ENCODE measurements at regions not wholly inside any gene's neighbourhood (a gene's known extent, or its start where the extent isn't known, plus 50 kb on each side); places are given as distances from the start of the nearest gene placed in this dataset.

DNA sequence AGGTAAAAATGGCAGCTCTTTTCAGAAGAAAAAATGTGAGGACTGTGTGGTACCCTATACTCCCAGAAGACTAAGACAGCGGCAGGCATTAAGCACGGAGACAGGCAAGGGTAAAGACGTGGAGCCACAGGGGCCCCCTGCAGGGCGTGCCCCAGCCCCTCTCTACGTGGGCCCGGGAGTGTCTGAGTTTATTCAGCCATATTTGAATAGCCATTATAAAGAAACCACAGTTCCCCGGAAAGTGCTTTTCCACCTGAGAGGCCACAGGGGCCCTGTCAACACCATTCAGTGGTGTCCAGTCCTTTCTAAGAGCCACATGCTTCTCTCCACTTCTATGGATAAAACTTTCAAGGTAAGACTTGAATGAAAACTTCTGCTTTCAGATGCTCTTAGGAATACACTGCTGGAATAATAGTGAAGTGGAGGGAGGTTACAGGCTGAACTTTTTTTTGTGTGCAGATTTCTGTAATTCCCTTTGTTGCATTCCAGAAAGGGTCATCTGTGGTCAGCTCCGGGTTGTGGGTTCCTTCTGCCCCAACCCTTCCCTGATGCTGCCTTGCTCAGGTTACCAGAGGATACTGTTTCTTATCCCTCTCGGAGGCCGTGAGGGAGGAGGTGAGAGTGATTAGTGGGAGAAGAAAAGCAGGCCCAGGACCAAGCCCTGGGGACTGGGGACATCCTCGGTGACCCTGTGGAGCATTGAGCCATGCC is 58.4 kb downstream of the SLC25A47 start:
- DNase-seq (ENCODE audit: low spot score) = no peak

DNA sequence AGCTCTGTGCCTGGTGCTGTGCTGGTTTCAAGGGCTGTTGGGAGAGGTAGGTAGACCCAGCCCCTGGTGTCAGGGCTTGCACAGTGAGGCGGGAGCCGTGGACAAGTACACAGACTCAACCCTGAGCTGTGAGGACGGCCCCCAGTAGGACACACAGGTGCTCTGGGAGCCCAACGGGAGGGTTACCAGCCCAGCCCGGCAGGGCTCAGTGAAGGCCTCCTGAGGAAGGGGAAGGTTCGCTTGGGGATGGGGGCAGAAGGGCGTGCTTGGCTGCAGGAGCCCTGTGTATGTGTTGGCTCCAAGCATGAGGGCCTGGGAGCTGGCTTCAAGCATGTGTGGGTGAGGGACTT is 58.9 kb downstream of the SLC25A47 start:
- DNase-seq (ENCODE audit: low spot score) = no peak

DNA sequence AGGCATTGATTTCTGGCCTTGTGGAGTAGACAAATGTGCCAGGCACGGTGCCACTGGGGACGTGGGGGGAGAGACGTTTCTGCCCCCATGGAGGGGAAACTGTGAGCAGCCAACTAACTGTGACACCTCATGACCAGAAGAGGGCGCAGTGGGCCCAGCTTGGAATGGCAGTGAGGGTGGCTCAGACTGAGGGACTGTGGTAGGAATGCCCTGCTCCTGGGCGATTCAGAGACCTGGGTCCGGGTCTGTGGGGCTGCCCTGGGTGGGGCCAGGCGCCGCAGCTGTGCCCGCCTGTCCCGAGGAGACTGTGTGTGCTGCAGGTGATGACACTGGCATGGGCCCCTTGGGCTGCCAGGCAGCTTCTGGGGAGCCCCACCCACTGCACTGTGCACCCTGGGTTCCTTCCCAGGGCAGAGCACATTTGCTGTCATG is 60.6 kb downstream of the SLC25A47 start:
- DNase-seq (ENCODE audit: low spot score) = peak; percentile 62

DNA sequence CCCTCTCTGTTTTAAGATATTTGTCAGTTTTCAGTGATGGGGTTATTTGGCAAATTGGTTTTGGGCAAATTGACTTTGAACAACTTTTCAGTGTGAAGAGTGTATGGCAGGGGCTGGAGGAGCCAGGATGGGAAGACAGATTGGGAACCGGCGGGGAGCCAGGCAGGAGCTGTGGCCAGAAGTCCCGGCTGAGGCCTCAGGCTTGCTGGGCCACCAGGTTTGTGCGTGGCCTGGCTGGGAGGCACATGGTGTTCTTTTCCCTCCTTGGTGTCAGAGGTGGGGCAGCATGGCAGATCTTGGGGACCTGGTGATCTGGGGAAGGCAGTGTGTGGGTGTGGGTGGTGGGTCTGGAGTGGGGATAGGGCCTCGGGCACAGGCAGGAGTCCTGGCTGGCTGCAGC is 61.1 kb downstream of the SLC25A47 start:
- DNase-seq (ENCODE audit: low spot score) = no peak

DNA sequence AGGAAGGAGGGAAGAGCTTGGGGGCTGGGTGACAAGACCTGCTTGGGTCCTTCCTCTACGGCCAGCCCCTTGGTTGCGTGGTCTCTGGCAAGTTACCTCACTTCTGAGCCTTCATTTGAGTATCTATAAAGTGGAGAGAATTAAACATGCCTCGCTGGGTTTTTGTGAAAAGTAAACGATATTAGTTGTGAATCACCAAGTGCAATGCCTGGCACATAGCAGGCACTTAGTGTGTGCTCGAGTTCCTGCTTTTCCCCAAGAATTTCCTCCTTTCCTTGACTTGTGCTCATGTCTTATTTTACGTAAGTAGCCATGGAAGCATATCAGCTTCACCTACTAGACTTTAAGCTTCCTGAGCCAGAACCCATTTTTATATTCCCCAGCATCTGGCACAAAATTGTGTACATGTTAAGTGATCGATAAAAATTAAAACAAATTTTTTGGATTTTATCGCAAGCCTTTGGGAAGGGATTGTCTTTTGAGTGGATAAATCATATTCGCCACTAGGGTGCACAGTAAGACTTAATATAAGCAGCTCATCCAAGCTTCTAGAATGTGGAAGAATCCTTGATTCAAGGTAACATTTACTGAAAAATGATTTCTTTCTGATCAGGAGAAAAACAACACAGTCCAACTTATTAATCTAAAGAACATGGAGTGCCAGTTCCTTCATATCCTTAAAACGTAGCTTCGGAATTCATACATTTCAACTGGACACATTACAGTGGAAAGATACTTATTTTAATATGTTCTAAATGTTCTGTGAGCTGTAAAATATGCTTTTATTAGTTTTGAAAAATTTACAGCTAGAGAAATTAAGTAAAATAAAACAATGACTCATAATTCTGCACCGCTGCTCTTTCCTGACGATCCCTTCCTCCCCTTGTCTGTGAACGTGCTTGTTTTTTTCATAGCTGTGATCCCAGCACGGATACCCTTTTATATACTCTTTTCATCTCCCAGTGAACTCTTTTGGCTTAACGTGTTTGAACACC is 62.0 kb downstream of the SLC25A47 start:
- no peak for DNase-seq (ENCODE audit: low spot score)

DNA sequence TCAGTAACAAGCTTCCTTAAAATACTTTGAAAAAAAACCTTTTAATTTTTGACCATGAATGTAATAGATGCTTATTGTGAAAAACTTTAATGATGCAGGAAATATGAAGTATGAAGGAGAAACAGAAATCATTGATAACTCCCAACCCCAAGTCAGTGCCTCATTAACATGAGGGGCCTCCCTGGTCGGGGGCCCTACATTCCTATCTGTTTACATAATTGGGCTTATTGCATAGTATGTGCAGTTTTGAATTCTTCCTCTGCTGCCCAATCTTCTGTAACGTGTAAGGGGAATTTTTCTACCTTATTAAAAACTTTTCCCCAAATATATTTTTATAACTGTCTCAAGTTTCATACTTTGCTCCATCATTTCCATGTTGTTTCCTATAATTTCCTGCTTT is 63.0 kb downstream of the SLC25A47 start:
- DNase-seq (ENCODE audit: low spot score) = no peak

DNA sequence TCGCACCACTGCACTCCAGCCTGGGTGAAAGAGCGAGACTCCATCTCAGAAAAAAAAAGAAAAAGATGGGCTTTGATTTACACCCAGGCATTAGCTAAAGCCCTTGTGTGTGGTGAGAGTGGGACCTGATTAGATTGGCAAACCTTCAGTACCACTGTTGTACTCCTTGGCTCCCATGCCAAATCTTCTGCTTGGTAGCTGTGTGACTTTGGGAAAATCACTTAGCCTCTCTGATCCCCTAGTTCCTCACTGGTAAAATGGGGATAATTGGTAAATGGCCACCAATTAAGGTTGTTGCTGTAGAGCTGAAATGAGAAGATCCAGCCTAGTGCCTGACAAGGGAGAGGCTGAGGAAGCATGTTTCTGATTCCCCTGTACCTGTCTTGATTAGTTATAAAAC is 63.7 kb downstream of the SLC25A47 start:
- no peak for DNase-seq (ENCODE audit: low spot score)

DNA sequence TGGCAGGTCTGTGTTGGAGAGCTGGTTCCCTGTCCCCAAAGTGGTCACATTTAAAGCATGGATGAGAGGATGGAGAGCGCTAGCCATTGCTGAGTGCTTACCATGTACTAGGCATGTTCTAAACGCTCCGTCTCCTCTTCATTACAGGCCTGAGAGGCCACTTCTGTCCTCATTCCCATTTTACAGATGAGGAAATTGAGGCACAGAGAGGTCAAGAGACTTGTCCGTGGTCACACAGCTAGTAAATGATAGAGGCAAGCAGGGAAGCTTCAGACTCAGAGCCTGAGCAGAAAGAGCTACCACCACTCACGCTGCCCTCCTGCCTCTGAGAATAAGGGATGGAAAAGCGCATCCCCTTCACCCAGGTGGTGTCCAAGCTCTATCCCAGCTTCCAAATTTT is 64.3 kb downstream of the SLC25A47 start:
- no peak for DNase-seq (ENCODE audit: low spot score)

DNA sequence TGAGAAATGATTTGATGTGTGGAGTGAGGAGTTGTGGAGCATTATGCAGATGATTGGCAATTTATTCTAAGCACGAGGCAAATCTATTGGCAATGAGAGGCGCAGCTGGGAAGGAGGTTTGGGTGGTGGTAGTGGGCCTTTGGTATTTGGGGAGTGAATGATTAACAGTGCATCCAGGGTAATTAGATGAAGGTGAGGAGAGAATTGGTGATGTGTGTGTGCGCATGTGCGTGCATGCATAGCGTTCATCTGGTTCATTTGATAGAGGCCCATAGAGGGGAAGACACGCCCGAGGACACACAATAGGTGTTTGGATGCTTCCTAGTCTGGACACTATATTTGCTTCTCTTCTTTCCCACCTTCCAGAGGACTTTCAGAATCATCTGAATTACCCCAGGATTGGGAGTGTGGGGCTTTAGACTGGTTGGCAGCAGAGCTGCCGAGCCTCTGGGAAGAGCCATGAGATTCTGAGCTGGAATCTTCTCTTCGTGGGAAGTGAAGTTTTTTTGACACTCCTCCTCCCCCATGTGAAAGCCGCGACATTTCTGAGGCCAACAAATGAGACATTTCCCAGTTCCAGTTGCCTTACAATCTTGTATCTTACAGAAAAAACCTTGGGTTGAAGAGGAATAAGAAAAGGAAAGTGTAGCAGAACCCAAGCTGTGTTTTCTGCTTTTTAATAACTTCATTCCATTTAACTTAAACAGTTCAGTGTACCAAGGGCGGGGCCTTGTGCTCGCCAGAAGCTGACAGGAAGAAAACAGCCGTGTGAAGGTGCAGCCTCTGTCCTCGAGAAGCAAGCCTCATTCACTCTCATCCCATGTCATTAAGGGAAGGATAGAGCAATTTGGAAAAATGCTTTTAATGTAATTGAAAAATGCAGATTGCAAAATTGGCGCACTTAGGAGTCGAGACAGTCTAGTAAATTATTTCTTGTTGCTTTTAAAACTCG is 65.2 kb downstream of the SLC25A47 start:
- no peak for DNase-seq (ENCODE audit: low spot score)

DNA sequence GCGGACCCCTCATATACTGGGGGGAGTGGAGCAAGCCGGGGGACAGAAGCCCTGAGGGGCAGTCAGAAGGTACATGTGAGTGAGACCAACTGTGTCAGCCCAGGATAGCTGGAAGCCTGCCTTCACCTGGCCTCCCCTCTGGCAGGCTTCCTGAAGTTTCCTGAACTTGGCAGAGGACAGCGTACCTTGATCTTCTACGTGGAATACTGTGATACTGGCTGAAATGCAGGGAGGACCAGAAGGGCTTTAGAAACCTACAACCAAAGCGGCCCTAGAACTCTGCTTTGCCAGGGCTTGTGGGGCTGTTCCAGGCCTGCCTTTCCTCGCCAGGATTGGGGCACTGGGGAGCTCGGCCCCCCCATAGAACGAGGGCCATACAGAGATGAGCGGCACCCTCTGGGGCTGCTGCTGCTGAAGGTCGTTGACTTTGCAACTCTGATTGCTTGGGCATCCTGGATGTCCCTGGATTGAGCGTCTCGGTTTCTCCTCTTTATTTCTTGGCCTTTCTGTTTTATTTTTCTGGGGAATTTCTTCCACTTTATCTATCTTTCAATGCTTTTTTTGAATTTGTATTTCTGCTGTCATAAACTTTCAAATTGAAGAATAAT is 66.5 kb downstream of the SLC25A47 start:
- no peak for DNase-seq (ENCODE audit: low spot score)

DNA sequence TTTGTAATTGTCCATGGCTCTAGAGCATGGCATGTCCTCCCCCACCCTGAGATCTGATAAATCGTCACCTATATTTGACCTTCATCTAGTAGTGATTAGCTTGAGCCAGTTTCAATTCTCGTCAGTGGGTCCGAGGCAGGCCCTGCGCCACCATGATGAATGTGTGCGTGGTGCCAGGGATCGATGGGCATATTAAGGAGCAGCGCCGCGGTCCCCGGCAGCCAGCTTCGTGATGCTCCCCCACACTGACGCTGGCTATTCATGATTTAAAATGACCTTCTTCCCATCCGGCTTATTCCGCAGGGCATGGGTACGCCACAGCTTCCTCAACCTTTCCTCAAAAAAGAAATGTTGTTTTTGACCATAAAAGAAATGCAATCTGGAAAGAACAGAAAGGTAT is 68.0 kb downstream of the SLC25A47 start:
- DNase-seq (ENCODE audit: low spot score) = no peak

DNA sequence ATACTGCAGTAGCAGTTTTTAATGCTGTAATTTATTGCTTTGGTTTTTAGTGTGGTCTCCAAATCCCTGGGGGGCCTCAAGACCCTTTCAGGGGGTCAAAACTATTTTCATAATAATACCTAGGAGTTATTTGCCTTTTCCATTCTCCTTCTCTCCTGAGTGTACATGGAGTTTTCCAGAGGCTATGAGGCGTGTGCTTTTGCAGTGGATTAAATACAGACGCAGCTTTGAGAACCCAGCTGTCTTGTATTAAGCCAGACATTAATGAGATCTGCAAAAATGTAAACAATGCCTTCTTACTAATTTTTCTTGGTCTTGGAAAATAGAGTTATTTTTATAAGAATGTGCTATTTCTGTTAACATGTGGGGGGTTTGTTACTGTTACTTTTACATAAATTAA is 68.6 kb downstream of the SLC25A47 start:
- DNase-seq (ENCODE audit: low spot score) = no peak

DNA sequence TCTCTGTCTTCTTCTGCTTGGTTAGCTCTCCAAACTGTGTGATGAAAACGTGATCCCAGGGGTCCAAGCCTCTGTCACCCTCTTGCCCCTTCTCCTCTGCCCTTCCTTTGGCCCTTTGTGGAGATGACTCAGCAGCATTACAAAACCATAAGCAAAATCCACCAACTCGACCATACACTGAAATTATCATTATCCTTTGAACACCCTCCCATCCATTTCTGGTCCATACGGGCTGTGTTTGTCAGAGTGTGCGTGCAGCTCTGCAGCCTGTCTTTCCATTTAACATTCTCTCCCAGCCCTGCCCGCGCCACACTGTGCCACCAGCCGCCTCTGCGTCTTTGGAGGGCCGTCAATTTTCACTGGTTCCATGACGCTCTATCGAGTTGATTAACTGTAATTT is 69.2 kb downstream of the SLC25A47 start:
- no peak for DNase-seq (ENCODE audit: low spot score)

DNA sequence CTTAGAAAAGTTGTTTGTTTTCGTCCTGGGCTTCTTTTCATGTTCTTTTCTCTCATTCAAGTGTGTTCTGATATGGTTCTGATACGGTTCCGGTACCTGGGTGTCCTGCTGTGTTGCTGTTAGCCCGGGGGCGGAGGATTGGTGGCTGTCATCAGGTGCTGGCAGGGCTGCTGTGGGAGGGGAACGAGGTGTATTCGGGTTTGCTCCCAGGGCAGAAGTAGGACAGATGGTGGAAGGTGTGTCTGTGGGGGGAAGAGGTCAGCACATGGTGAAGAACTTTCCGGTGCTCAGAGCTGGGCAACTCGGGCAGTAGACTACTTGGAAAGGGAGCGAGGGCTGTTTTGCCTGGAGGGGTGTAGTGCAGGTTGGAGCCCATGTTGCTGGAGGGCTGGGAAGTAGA is 70.2 kb downstream of the SLC25A47 start:
- DNase-seq (ENCODE audit: low spot score) = no peak

DNA sequence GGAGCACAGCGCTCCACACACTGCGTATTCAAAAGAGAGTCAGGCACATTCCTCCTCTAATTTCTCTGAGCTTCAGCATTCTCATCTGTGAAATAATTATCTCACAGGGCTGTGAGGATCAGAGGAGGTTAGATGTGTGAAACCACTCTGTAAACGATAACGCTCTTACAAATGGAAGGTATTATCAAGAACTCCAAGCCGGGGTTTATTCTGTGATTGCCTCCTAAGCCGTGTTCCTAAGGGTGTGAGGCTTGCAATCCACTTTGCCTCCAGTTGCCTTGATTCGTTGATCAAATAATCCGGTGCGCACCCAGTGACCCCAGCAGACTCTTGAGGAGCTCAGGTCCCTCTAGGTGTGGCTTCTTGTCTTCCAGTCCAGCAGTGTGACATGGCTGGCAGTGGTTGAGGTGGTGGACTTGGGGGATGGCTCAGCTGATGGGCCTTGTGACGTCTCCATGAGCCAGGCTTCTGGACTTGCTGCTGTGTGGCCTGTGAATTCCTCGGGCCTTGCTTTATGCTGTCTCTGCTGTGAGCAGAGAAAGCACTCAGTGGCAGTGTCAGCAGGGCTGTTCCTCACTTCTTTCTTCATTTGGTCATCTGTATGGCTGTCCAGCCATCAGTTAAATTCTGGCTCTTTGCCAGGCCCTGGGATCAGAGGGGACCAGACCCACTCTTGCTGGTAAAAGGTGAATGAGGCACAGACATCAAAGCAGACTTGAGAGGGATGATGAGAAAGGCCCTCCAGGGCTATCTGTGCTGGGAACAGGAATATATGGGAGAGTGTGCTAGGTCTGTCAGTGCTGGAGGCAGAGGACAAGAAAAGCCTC is 71.0 kb downstream of the SLC25A47 start:
- no peak for DNase-seq (ENCODE audit: low spot score)

DNA sequence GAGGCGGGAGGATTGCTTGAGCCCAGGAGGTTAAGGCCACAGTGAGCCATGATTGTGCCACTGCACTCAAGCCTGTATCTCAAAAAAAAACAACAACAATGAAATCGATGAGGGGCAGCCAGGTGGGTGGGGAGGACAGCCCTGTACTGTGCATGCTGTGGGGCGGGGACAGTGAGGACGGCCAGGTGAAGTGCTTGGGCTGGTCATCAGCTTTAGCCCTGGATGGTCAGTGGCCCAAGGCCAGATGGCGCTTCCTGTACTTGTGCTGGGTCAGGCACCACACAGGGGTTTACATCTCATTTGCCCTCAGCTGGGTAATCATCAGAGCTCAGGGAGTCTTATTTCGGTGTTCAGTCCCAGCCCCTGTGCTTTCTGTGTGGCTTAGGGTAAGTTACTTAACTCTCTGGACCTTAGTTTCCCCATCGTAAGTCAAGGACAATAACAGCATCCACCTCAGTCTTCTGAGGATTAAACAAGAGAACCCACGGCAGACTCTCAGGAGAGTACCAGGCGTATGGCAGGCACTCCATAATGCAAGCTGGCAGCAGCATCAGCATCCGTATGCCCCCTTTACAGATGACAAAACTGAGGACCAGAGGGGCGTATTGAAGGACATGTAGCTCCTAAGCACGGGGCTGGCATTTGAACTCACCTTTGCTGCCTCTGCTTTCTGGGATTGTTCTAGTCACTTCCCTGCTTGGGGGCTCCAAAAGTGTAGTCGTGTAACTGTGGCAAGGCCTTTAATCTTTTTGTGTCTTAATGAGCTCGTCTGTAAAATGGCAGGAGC is 71.9 kb downstream of the SLC25A47 start:
- DNase-seq (ENCODE audit: low spot score) = no peak

DNA sequence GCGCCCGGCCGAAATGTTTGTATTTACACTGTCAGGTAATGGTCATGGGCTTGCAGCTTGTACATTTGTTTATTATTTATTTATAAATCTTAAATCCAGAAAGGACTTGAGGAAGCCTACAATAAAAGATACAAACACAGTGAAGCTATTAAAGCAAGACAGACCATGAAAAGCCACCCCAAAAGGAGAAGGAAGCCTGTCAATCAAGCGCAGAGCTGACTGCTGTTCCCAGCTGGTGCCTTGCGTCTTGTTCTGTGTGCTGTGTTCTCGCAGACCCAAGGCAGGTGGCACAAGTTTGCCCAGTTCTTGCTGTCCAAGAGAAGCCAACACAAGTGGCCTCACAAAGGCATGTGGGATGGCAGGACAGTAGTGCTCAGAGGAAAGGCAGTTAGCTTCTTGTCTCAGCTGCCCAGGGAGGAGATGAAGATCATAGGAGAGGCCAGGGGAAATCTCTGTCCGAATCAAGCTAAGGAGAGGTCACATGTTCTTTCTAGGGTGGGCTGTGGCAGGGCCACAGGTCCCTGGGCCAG is 73.2 kb downstream of the SLC25A47 start:
- no peak for DNase-seq (ENCODE audit: low spot score)

DNA sequence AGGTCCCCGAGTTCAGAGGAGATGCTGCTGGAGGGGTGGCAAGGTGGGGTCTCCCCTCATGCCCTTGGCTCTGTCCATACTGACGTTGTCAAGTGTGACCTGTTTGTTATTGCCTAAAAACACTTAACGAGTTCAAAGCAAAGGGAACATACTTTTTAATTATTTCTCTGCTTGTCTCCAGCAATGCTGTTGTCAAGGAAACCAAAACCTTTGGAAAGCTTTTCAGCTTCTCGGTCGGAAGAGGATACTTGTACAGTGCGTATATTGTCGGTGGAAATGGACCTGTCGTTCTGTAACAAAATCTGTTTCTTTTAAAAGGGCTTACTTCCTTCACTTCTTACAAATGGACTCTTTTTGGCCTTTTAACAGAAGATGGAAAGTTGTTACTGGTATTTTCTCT is 73.9 kb downstream of the SLC25A47 start:
- DNase-seq (ENCODE audit: low spot score) = no peak

DNA sequence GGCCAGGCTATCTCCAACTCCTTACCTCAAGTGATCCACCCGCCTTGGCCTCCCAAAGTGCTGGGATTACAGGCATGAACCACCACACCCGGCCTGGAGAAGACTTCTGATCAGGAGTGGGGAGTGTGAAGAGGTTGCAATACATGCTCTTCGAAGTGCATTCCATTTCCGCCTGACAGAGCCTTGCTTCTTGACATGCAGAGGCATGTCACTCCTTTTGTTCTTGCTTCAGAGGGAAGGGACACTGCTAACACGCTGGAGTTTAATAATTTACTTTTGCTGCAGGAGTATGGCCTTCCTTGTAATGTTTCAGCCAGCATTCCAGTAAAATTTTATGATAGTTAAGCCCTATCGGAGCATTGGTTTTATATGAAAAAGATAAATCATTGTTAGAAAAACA is 74.9 kb downstream of the SLC25A47 start:
- no peak for DNase-seq (ENCODE audit: low spot score)
